ENCODE measurements at regions not wholly inside any gene's neighbourhood (a gene's known extent, or its start where the extent isn't known, plus 50 kb on each side); places are given as distances from the start of the nearest gene placed in this dataset.
"Not testable (repeated sequence)": the region's sequence is repeated elsewhere in the genome, so short reads cannot be mapped to it uniquely, and the experiment has no call there.

- intact Hi-C loops (cut with DNase I), result no loop called here
- DNase-seq, result no peak
Measured at GRCh38 chr22:47862394-47862793, 1099.9 kb downstream of the TBC1D22A start.

- intact Hi-C loops (cut with DNase I); DNase-seq: not testable (repeated sequence)
Measured at GRCh38 chr22:47860907-47861306, 1098.5 kb downstream of the TBC1D22A start.

- no peak for DNase-seq
- intact Hi-C loops (cut with DNase I), result no loop called here
Measured at GRCh38 chr22:47859881-47860525, 1097.6 kb downstream of the TBC1D22A start.

GRCh38 chr22:47858773-47859306, 1096.4 kb downstream of the TBC1D22A start:
- DNase-seq, result no peak
- intact Hi-C loops (cut with DNase I), result no loop called here

- DNase-seq, result no peak
- intact Hi-C loops (cut with DNase I), result no loop called here
Measured at GRCh38 chr22:47854680-47855079, 1092.2 kb downstream of the TBC1D22A start.

GRCh38 chr22:47854251-47854650, 1091.8 kb downstream of the TBC1D22A start:
- intact Hi-C loops (cut with DNase I), result no loop called here
- no peak for DNase-seq

- no peak for DNase-seq
Measured at GRCh38 chr22:47853750-47854149, 1091.3 kb downstream of the TBC1D22A start.

GRCh38 chr22:47851586-47851985, 1089.1 kb downstream of the TBC1D22A start:
- no peak for DNase-seq
- intact Hi-C loops (cut with DNase I), result no loop called here

More at GRCh38 chr22:47853750-47854149, 1091.3 kb downstream of the TBC1D22A start:
- intact Hi-C loops (cut with DNase I), result no loop called here

GRCh38 chr22:47850644-47851151, 1088.2 kb downstream of the TBC1D22A start:
- no peak for DNase-seq
- intact Hi-C loops (cut with DNase I), result no loop called here

- DNase-seq, result no peak
- intact Hi-C loops (cut with DNase I), result no loop called here
Measured at GRCh38 chr22:47849576-47849975, 1087.1 kb downstream of the TBC1D22A start.

GRCh38 chr22:47848184-47848920, 1085.9 kb downstream of the TBC1D22A start:
- no peak for DNase-seq
- intact Hi-C loops (cut with DNase I), result no loop called here

GRCh38 chr22:47847131-47847890, 1084.9 kb downstream of the TBC1D22A start:
- intact Hi-C loops (cut with DNase I), result no loop called here

GRCh38 chr22:47846206-47846605, 1083.8 kb downstream of the TBC1D22A start:
- intact Hi-C loops (cut with DNase I), result no loop called here
- DNase-seq, result no peak

More at GRCh38 chr22:47847131-47847890, 1084.9 kb downstream of the TBC1D22A start:
- peak in 7 of 10 donors; percentile 15 to 90 (median 48) for DNase-seq

GRCh38 chr22:47842119-47842518, 1079.7 kb downstream of the TBC1D22A start:
- DNase-seq, result no peak
- intact Hi-C loops (cut with DNase I), result no loop called here

- intact Hi-C loops (cut with DNase I), result no loop called here
- DNase-seq, result no peak
Measured at GRCh38 chr22:47841156-47841555, 1078.7 kb downstream of the TBC1D22A start.

GRCh38 chr22:47839595-47840227, 1077.3 kb downstream of the TBC1D22A start:
- no peak for DNase-seq
- intact Hi-C loops (cut with DNase I), result no loop called here

GRCh38 chr22:47837703-47838102, 1075.3 kb downstream of the TBC1D22A start:
- DNase-seq, result no peak
- intact Hi-C loops (cut with DNase I), result no loop called here

- no peak for DNase-seq
Measured at GRCh38 chr22:47836957-47837356, 1074.5 kb downstream of the TBC1D22A start.

GRCh38 chr22:47835726-47836125, 1073.3 kb downstream of the TBC1D22A start:
- intact Hi-C loops (cut with DNase I), result no loop called here
- no peak for DNase-seq

More at GRCh38 chr22:47836957-47837356, 1074.5 kb downstream of the TBC1D22A start:
- intact Hi-C loops (cut with DNase I), result no loop called here

- intact Hi-C loops (cut with DNase I), result no loop called here
- no peak for DNase-seq
Measured at GRCh38 chr22:47826016-47826415, 1063.6 kb downstream of the TBC1D22A start.

All from posterior cingulate gyrus (tissue), 11 donors.